GM12878 (cell line): ENCODE measurements at regions not wholly inside any gene's neighbourhood (a gene's known extent, or its start where the extent isn't known, plus 50 kb on each side); places are given as distances from the start of the nearest gene placed in this dataset.

ENCODE experiments used
- ATAC-seq: fragments of 200-7000 bp; cut with Tn5 transposase; 3 replicates; pipeline ENCODE4 v1.9.1; 2020; ENCODE audit warnings: mild to moderate bottlenecking, moderate library complexity
- BruUV-seq: library from RNA; stranded (reverse); fragments of 400-500 nt; replicated peaks from 2 replicates; lab custom pipeline; 2021; lab: Mats Ljungman, UMichigan
- CTCF ChIA-PET: fragments of 300-600 bp; sonication (Branson Sonifier 250); formaldehyde crosslinking; extraction: SDS; loops from one replicate; lab custom pipeline; 2021; ENCODE audit warnings: inconsistent platforms; lab: Yijun Ruan, JAX
- POLR2A ChIA-PET: fragments of 350-600 bp; formaldehyde crosslinking; extraction: SDS; loops from one replicate; lab custom pipeline; 2021; ENCODE audit warnings: inconsistent platforms; lab: Charles Lee
- RAD21 ChIA-PET: fragments of 300-600 bp; sonication (Branson Sonifier 250); formaldehyde crosslinking; loops from one replicate; lab custom pipeline; 2023; ENCODE audit warnings: antibody characterized with exemption; ENCODE audit not compliant: unreplicated experiment; lab: Charles Lee
- SMC1A ChIA-PET: fragments of 300-600 bp; sonication (Branson Sonifier 250); formaldehyde crosslinking; loops from one replicate; lab custom pipeline; 2023; ENCODE audit not compliant: unreplicated experiment, uncharacterized antibody; lab: Charles Lee
- DNase-seq: peaks from one replicate; pipeline ENCODE4 v3.0.0-alpha.2; 2011; ENCODE audit warnings: low read depth, low spot score
- FAIRE-seq: peaks from 3 replicates; lab custom pipeline; 2011; peaks lifted over from hg19 to GRCh38; lab: Jason Lieb, UNC
- H2AFZ ChIP-seq: 2 replicates; pipeline ENCODE4 v1.6.0; 2011; ENCODE audit warnings: low read depth, low read length, control low read depth; ENCODE audit not compliant: control insufficient read depth
- H3K27ac ChIP-seq: 2 replicates; pipeline ENCODE4 v1.5.1; 2011; ENCODE audit warnings: control low read depth; ENCODE audit not compliant: control insufficient read depth, insufficient read depth
- H3K27me3 ChIP-seq, 2 experiments: replicated peaks in 1 of 2; 2 replicates each; pipeline versions ENCODE4 v1.6.0 to v1.6.1; 2011; ENCODE audit warnings: low read length in 1 of 2; ENCODE audit not compliant: control insufficient read depth in 2 of 2, insufficient read depth in 2 of 2
- H3K36me3 ChIP-seq, 2 experiments: 2 replicates each; pipeline ENCODE4 v1.5.1; 2011; ENCODE audit warnings: low read length in 1 of 2; ENCODE audit not compliant: control insufficient read depth in 2 of 2, insufficient read depth in 2 of 2
- H3K4me1 ChIP-seq: 2 replicates; pipeline ENCODE4 v1.6.1; 2011; ENCODE audit warnings: mild to moderate bottlenecking, low read length, moderate library complexity, mixed read lengths; ENCODE audit not compliant: control insufficient read depth, insufficient read depth
- H3K4me2 ChIP-seq: 2 replicates; pipeline ENCODE4 v1.6.0; 2011; ENCODE audit warnings: control low read depth; ENCODE audit not compliant: control insufficient read depth, insufficient read depth
- H3K4me3 ChIP-seq: fragments of 200-600 bp; sonication (generic); 2 replicates; pipeline ENCODE4 v1.5.1; 2016
- H3K79me2 ChIP-seq: 2 replicates; pipeline ENCODE4 v1.6.0; 2011; ENCODE audit warnings: low read length; ENCODE audit not compliant: control insufficient read depth, insufficient read depth
- H3K9ac ChIP-seq: 2 replicates; pipeline ENCODE4 v1.8.0; 2011; ENCODE audit warnings: low read length, control low read depth, mixed read lengths; ENCODE audit not compliant: control insufficient read depth, insufficient read depth
- H3K9me3 ChIP-seq: replicated peaks from 3 replicates; pipeline ENCODE4 v1.5.1; 2011; ENCODE audit warnings: mild to moderate bottlenecking, low read length; ENCODE audit not compliant: control insufficient read depth, insufficient read depth
- H4K20me1 ChIP-seq: 2 replicates; pipeline ENCODE4 v1.6.0; 2011; ENCODE audit not compliant: control insufficient read depth, insufficient read depth
- BCL11A ChIP-seq: IDR thresholded peaks from 2 replicates; pipeline ENCODE4 v1.6.1; 2011; ENCODE audit warnings: low read depth, low read length
- BHLHE40 ChIP-seq, 2 experiments: fragments of 450-650 bp in 1 of 2; IDR thresholded peaks; 2 replicates each; pipeline ENCODE4 v1.6.1; 2011 to 2017; ENCODE audit warnings: low read depth in 2 of 2, borderline replicate concordance in 1 of 2, improper control_type of control experiment in 1 of 2, low read length in 1 of 2, mild to moderate bottlenecking in 1 of 2
- BMI1 ChIP-seq: fragments of 450-650 bp; IDR thresholded peaks from 2 replicates; pipeline ENCODE4 v1.6.1; 2016; ENCODE audit warnings: mild to moderate bottlenecking, moderate library complexity, borderline replicate concordance
- BRCA1 ChIP-seq: IDR thresholded peaks from 2 replicates; pipeline ENCODE4 v1.6.1; 2011; ENCODE audit warnings: low read depth, low read length, improper control_type of control experiment
- CHD1 ChIP-seq: IDR thresholded peaks from 2 replicates; pipeline ENCODE4 v1.6.1; 2012; ENCODE audit warnings: low read depth, low read length, improper control_type of control experiment
- EED ChIP-seq: sonication (generic); IDR thresholded peaks from 2 replicates; pipeline ENCODE4 v1.6.1; 2016; ENCODE audit warnings: antibody characterized with exemption, low read depth
- ETV6 ChIP-seq, 2 experiments: fragments of 450-650 bp in 1 of 2; IDR thresholded peaks in 1 of 2; conservative IDR thresholded peaks in 1 of 2; 2 replicates each; pipeline ENCODE4 v1.6.1; 2014; ENCODE audit warnings: antibody characterized with exemption in 1 of 2, borderline replicate concordance in 1 of 2, low read depth in 1 of 2, mild to moderate bottlenecking in 1 of 2, moderate library complexity in 1 of 2
- EZH2 ChIP-seq: IDR thresholded peaks from 2 replicates; pipeline ENCODE4 v1.6.1; 2012; ENCODE audit warnings: low read depth, mild to moderate bottlenecking, control low read depth, inconsistent platforms, low read length, borderline replicate concordance; ENCODE audit not compliant: control insufficient read depth
- HCFC1 ChIP-seq: fragments of 150-350 bp; IDR thresholded peaks from 2 replicates; pipeline ENCODE4 v1.6.1; 2014; ENCODE audit warnings: low read length
- KAT2A ChIP-seq: conservative IDR thresholded peaks from 2 replicates; pipeline ENCODE4 v1.6.1; 2011; ENCODE audit warnings: low read depth, low read length; ENCODE audit not compliant: control insufficient read depth
- MTA3 ChIP-seq: IDR thresholded peaks from 2 replicates; pipeline ENCODE4 v1.6.1; 2012; ENCODE audit warnings: low read length, inconsistent platforms, borderline replicate concordance
- SREBF1 ChIP-seq: IDR thresholded peaks from 2 replicates; pipeline ENCODE4 v1.6.1; 2012; ENCODE audit warnings: mild to moderate bottlenecking, low read length
- SUZ12 ChIP-seq: fragments of 200-600 bp; sonication (generic); IDR thresholded peaks from one replicate; pipeline ENCODE4 v1.6.1; 2018; ENCODE audit warnings: antibody characterized with exemption, mild to moderate bottlenecking; ENCODE audit not compliant: unreplicated experiment
- WRNIP1 ChIP-seq: IDR thresholded peaks from 2 replicates; pipeline ENCODE4 v1.6.1; 2011; ENCODE audit warnings: low read depth, low read length, improper control_type of control experiment, borderline replicate concordance
- WGBS: methylation state at CpG from one replicate; pipeline ENCODE4 v1.1.6; 2016; ENCODE audit warnings: low lambda C conversion rate; ENCODE audit not compliant: insufficient replicate concordance, insufficient coverage; ENCODE audit errors: missing lambda C conversion rate; 5-methylcytosine and 5-hydroxymethylcytosine counted together
- in situ Hi-C: fragments of 300-500 bp; cut with MboI; formaldehyde crosslinking; loops from 9 replicates; pipeline ENCODE4 v1.14.3; 2018; ENCODE audit warnings: mixed read lengths
- intact Hi-C: fragments of 100-400 bp; cut with micrococcal nuclease; formaldehyde crosslinking; loops from one replicate; pipeline ENCODE4 v1.14.2; 2022; ENCODE audit not compliant: unreplicated experiment
- TF ChIP-seq, protein P1 (sequence below): IDR thresholded peaks from 2 replicates; pipeline ENCODE4 v1.6.1; 2011; ENCODE audit warnings: borderline replicate concordance, low read depth, mild to moderate bottlenecking, moderate library complexity, mixed read lengths, low read length; ENCODE audit not compliant: insufficient read depth; ENCODE audit errors: extremely low read length
- TF ChIP-seq, protein P2 (sequence below): fragments of 450-650 bp; formaldehyde crosslinking; IDR thresholded peaks from 2 replicates; pipeline ENCODE4 v1.4.0; 2022; ENCODE audit warnings: mild to moderate bottlenecking, moderate library complexity

DNA sequence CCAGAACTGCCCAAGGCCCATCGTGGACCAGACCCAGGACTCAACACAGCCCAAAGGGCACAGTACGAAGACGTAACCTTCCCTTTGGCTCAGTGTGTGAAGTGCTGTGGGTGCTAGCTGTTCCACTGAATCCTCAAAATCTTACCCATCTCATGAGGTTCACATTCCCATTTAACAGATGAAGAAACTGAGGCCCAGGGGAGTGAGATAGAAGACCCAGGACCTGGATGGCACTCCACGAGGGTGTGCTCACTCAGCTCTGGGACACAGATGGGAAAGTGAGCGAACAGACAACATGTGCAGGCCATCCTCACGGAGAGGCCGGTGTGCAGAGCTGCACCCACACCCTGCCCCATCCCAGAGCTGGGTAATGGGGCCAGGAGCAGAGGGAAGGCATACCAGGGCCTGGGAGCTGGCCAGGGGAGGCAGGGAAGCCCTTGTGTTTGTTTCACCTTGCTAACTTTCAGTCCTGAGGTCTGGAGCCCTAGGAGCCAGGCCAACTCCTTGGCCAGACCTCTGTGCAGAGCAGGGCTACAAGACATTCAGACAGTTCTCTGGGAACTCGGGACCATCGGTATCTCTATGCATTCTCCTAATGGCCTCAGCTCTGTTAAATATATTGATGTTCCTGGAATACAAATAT lies 100.3 kb upstream of the ZMIZ1 start:
- TF ChIP-seq SUZ12 (no peak), SREBF1 (no peak), ETV6 (conservative IDR thresholded peaks at IDR 0.05 in 1 of 2, IDR thresholded peaks at IDR 0.05 in 1 of 2; ENCODE audit: borderline replicate concordance in 1 of 2, low read depth in 1 of 2) (no peak), WRNIP1 (no peak), BHLHE40 (IDR thresholded peaks at IDR 0.05; ENCODE audit: borderline replicate concordance in 1 of 2, low read depth in 2 of 2, low read length in 1 of 2) (no peak), CHD1 (no peak), EZH2 (no peak), HCFC1 (no peak), BCL11A (no peak), MTA3 (no peak), BMI1 (no peak), BRCA1 (no peak), KAT2A (no peak), EED (no peak)
- TF ChIP-seq, protein P1, sequence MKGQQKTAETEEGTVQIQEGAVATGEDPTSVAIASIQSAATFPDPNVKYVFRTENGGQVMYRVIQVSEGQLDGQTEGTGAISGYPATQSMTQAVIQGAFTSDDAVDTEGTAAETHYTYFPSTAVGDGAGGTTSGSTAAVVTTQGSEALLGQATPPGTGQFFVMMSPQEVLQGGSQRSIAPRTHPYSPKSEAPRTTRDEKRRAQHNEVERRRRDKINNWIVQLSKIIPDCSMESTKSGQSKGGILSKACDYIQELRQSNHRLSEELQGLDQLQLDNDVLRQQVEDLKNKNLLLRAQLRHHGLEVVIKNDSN, result no peak
- TF ChIP-seq, protein P2, sequence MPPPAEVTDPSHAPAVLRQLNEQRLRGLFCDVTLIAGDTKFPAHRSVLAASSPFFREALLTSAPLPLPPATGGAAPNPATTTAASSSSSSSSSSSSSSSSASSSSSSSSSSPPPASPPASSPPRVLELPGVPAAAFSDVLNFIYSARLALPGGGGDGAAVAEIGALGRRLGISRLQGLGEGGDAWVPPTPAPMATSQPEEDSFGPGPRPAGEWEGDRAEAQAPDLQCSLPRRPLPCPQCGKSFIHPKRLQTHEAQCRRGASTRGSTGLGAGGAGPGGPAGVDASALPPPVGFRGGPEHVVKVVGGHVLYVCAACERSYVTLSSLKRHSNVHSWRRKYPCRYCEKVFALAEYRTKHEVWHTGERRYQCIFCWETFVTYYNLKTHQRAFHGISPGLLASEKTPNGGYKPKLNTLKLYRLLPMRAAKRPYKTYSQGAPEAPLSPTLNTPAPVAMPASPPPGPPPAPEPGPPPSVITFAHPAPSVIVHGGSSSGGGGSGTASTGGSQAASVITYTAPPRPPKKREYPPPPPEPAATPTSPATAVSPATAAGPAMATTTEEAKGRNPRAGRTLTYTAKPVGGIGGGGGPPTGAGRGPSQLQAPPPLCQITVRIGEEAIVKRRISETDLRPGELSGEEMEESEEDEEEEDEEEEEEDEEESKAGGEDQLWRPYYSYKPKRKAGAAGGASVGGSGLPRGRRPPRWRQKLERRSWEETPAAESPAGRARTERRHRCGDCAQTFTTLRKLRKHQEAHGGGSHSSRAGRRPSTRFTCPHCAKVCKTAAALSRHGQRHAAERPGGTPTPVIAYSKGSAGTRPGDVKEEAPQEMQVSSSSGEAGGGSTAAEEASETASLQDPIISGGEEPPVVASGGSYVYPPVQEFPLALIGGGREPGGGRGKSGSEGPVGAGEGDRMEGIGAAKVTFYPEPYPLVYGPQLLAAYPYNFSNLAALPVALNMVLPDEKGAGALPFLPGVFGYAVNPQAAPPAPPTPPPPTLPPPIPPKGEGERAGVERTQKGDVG (CRISPR knock-in tag), result no peak
- in situ Hi-C loops, result no loop called here
- no peaks in the 10 kb centered on the region for H4K20me1 ChIP-seq
- no peak overlapping the region for H3K27ac ChIP-seq
- H3K4me1 ChIP-seq, result no peaks in the 10 kb centered on the region
- ChIA-PET RAD21 (no interaction called here), POLR2A (no interaction called here), SMC1A (no interaction called here), CTCF (interaction anchor here (0.6 kb wide), 1 partner anchor 921 kb away, joined by 3 read pairs; no protein-coding TSS in a partner anchor)
- FAIRE-seq (no peak), DNase-seq (no peak), ATAC-seq (no peak)
- H3K9me3 ChIP-seq, result no peaks in the 10 kb centered on the region
- 22% methylated on average over 9 of the region's 9 CpGs for WGBS
- no peak overlapping the region for H3K4me3 ChIP-seq
- H3K4me2 ChIP-seq, result no peak overlapping the region
- intact Hi-C loops, result no loop called here
- H3K79me2 ChIP-seq, result no peaks in the 10 kb centered on the region
- H3K27me3 ChIP-seq, result peaks cover 2 to 5% of the 10 kb centered on the region in 2 experiments; a peak in 2 of 4 replicates
- H2AFZ ChIP-seq, result no peak overlapping the region
- no peak overlapping the region for H3K9ac ChIP-seq
- no peaks in the 10 kb centered on the region for H3K36me3 ChIP-seq
- BruUV-seq, result no TSS peak
